Activated gamma-delta T cell treated with anti-CD3 and anti-CD28 coated beads, Interleukin-2, amount 50 U/mL, for 16 hours (primary cell): ENCODE measurements at regions not wholly inside any gene's neighbourhood (a gene's known extent, or its start where the extent isn't known, plus 50 kb on each side); places are given as distances from the start of the nearest gene placed in this dataset.

Experiments used
- DNase-seq: peaks from one replicate; pipeline ENCODE4 v3.0.0-alpha.2; 2020; ENCODE audit warnings: low read depth

- DNase-seq: no peak
These were observed 527.9 kb upstream of the MDFIC2 start for GRCh38 chr3:70840106-70840870.

GRCh38 chr3:70833239-70833960 is 521.0 kb upstream of the MDFIC2 start:
- DNase-seq: no peak

- no peak for DNase-seq
These were observed 520.4 kb upstream of the MDFIC2 start for GRCh38 chr3:70832834-70833205.

GRCh38 chr3:70832089-70832833 is 519.8 kb upstream of the MDFIC2 start:
- DNase-seq: no peak

DNA sequence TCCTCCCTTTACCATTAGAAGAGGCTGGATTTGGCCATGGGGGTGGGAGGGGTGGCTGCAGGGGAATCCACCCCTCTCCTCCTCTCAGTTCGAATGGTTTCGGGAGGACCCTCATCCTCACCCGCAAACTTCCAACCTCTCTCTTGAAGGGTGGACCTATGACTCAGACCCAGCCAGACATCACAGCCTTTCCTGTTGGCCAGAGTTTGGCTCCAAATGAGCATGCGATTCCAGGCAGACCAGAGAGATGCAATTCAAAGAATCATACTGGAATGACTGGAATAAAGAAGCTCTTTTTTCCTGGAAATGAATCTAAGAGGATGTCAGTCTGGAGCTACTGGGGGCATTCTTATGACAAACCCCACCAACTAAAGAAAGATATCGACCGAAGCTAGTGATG is 516.7 kb upstream of the MDFIC2 start:
- DNase-seq: no peak

DNA sequence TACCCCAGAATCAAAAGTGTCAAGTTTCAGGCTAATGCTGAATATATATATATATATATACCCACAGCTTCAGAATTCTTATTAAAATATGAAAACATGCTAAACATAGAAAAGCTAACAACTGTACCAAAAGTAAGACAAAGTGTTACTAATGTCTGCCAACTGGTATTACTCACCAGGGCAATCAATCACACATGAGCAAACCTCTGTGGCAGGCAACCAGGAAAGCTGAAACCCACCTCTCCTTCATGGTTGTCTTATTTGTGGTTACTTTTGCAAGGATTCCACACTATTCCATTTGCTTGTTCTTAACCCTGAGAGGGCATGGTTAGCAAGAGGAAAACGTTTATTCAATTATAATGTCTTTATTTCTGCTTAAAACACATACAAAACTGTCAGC is 512.3 kb upstream of the MDFIC2 start:
- no peak for DNase-seq

- no peak for DNase-seq
These were observed 511.6 kb upstream of the MDFIC2 start for GRCh38 chr3:70824078-70824477.

- DNase-seq: no peak
These were observed 511.2 kb upstream of the MDFIC2 start for GRCh38 chr3:70823622-70824021.

GRCh38 chr3:70822669-70823068 is 510.2 kb upstream of the MDFIC2 start:
- DNase-seq: no peak

GRCh38 chr3:70821602-70822001 is 509.2 kb upstream of the MDFIC2 start:
- DNase-seq: no peak

- no peak for DNase-seq
These were observed 508.0 kb upstream of the MDFIC2 start for GRCh38 chr3:70820397-70820796.

GRCh38 chr3:70818145-70818544 is 505.7 kb upstream of the MDFIC2 start:
- no peak for DNase-seq

DNA sequence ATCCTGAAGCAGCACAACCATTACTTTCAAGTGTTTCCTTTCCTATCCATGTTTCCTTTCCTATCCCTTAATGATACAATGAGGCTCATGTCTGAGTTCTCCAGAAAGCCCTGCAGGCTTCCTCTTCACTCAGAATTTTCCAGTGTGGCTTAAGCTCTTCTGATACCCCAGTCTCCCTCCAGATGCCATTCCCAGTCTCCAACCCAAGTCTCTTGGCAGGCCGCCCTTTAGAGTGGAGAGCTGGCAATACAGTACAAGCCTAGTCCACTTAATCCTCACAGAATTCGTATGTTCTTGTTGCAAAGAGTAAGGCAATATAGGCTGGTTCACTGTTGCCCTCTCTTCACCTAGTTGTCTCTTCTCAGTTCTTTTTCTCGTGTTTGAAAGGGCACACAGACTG is 503.9 kb upstream of the MDFIC2 start:
- DNase-seq: no peak

GRCh38 chr3:70815817-70816216 is 503.4 kb upstream of the MDFIC2 start:
- DNase-seq: no peak

GRCh38 chr3:70813311-70813710 is 500.9 kb upstream of the MDFIC2 start:
- DNase-seq: no peak

DNA sequence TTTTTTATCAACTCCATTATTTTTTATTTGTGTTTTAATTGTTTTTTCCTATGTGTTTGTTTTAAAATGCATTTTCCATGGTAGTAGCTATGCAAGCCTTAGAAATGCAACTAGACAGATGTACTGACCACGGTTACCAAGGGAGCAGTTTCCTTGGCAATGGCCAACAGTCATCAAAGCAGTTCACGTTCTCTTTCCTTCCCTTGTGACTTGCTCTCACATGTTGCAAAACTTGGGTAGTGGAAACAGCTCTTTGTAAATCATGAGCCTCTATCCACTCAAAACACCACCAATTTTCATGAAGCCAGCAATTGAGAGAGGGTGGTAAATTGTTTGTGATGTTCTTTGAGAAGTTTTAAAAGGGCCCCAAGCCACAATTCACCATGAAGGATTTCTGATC is 499.4 kb upstream of the MDFIC2 start:
- DNase-seq: no peak

- no peak for DNase-seq
These were observed 496.4 kb upstream of the MDFIC2 start for GRCh38 chr3:70808881-70809280.

DNA sequence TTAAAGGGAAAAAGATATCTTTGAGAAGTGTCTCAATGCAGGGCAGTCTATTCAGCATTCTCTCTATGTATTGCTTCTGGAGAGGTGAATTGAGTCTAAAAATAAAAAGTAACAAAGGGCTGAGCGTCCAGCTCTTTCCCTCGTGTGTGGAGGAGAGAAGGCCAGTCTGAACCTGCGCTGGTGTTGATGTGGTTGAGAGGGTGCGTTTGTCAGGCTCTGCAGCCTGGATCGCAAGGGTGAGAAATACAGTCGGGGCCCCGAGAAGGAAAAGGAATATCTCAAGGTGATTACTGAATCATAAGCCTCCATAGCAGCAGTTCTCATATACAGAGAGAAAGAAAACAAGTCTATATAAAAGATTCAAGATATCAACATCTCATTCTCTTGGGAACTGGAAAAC is 494.1 kb upstream of the MDFIC2 start:
- no peak for DNase-seq

GRCh38 chr3:70806021-70806420 is 493.6 kb upstream of the MDFIC2 start:
- no peak for DNase-seq

GRCh38 chr3:70805061-70805889 is 492.8 kb upstream of the MDFIC2 start:
- DNase-seq: no peak

GRCh38 chr3:70803891-70804290 is 491.5 kb upstream of the MDFIC2 start:
- DNase-seq: no peak

GRCh38 chr3:70803319-70803718 is 490.9 kb upstream of the MDFIC2 start:
- no peak for DNase-seq
